Activated CD4-positive, alpha-beta T cell treated with anti-CD3 and anti-CD28 coated beads for 48 hours (primary cell): ENCODE measurements at regions not wholly inside any gene's neighbourhood (a gene's known extent, or its start where the extent isn't known, plus 50 kb on each side); places are given as distances from the start of the nearest gene placed in this dataset.

ENCODE experiments used
- DNase-seq: peaks from one replicate; pipeline ENCODE4 v3.0.0-alpha.2; 2020

DNA sequence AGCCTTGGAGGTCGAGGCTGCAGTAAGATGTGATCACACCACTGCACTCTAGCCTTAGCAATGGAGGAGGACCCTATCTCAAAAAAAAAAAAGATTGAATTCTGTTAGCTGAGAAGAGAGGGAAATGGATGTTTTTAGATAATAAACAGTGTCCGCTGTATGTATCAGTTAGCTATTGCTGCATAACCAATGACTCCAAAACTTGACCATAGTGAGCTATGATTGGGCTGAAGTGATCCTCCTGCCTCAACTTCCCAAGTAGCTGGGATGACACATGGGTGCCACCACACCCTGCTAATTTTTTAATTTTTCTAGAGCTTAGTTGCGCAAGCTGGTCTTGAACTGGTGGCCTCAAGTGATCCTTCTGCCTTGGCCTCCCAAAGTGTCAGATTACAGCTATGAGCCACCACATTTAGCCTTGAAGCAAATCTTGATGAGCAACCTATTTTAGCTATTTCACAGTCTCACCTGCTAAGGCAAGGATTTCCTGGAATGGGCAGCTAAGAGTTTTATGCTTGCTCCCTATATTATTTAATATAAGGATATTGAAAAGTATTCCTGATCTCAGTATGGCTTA is 68.3 kb upstream of the ATF7IP2 start:
- no peak for DNase-seq

- DNase-seq = no peak
These were observed 66.9 kb upstream of the ATF7IP2 start for GRCh38 chr16:10318798-10319500.

- no peak for DNase-seq
These were observed 64.2 kb upstream of the ATF7IP2 start for GRCh38 chr16:10321407-10322387.

DNA sequence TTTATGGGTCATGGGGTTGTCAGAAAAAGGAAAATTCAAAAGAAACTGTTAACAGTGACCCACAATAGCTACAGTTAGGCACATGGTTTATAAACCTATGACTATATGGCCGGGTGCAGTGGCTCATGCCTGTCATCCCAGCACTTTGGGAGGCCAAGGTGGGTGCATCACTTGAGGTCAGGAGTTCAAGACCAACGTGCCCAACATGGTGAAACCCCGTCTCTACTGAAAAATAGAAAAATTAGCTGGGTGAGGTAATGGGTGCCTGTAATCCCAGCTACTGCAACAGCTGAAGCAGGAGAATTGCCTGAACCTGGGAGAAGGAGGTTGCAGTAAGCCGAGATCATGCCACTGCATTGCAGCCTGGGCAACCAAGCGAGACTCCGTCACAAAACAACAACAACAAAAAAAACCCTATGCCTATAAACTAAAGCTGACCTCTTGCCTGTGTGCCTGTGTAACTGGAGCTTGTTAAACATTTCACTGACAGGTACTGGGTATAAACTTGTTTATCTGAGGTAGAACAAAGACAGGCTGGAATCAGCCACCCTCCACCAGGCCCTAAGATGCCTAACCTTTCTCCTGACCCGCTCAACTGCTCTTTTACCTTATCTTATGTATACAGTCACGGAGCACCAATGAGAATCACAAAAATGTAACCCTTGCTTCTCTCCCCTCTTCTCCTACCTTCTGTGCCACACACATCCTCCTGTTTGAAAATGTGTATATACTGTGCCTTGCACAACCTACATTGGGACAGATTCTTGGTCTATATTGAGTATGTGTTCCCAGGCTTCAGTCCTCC is 62.9 kb upstream of the ATF7IP2 start:
- no peak for DNase-seq

DNA sequence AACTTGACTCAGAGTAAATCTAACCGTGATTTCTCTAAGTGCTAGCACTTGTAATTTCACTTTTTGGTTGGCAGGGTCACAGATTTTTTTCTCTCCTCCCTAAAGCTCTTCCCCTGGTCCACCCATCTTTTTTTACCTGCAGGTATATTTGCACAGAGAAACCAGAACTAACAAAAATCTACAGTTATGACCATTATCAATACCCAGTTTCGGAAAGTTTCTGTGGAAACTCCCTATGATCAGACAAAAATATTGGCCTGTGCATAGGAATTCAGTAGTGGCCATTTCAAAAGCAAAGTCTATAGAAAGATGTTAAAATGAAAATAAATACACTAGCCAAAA is 62.4 kb upstream of the ATF7IP2 start:
- DNase-seq = no peak

- no peak for DNase-seq
These were observed 61.7 kb upstream of the ATF7IP2 start for GRCh38 chr16:10324210-10324609.

GRCh38 chr16:10325783-10326543 is 59.9 kb upstream of the ATF7IP2 start:
- no peak for DNase-seq

DNA sequence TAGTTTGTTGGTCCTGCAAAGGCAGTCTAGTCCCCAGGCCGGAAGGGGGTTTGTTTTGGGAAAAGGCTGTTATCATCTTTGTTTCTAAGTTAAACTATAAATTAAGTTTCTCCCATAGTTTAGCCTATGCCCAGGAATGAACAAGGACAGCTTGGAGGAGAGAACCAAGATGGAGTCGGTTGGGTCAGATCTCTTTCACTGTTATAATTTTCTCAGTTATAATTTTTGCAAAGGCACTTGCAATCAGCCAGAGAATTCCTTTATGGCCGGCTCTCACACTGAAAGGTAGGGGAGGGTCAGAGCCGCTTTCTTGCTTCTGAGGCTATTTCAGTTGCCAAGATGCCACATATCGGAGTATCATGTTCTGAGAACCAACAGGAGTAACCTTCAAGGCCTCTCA is 59.2 kb upstream of the ATF7IP2 start:
- no peak for DNase-seq

GRCh38 chr16:10328291-10328690 is 57.6 kb upstream of the ATF7IP2 start:
- DNase-seq = peak; percentile 7

DNA sequence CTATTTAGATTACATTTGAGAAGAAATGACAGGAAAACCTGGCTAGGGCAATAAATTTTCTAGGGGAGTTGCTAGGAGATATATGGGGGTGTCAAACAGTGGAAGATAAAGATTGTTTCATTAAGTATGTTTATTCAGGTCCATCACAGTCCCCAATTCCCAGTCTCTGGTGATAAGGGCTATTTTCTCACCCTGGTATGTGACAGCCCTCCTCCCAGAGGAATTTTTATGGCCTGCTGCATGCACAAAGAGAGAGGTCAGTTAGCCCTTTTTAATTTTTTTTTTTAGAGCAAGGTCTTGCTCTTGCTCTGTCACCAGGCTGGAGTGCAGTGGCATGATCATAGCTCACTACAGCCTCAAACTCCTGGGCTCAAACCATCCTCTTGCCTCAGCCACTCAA is 53.6 kb upstream of the ATF7IP2 start:
- DNase-seq = no peak

- no peak for DNase-seq
These were observed 53.1 kb upstream of the ATF7IP2 start for GRCh38 chr16:10332775-10333174.

DNA sequence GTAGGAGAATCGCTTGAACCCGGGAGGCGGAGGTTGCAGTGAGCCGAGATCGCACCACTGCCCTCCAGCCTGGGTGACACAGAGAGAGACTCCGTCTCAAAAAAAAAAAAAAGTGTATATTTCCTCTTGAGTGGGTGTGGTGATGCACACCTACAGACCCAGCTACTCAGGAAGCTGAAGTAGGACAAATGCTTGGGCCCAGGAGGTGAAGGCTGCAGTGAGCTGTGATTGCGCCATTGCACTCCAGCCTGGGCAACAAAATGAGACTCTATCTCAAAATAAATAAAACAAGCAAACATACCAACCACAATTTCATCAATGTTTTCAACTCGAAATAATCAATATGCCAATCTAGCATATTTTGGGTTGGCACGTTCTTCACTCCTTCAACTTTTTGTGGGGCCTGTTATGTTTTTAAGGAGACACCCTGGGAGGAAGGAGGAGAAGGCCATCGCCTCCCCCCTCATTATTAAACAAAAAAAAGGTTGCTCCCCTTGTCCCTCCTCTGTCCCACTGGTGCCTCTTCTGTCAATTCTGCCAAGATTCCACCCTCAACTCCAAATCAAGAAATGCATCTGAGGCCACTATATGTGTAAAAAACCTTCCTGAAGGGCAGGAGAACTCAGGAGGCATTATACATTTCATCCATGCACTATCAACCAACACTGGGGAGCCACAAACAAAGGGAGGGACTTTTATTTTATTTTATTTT is 52.4 kb upstream of the ATF7IP2 start:
- no peak for DNase-seq

DNA sequence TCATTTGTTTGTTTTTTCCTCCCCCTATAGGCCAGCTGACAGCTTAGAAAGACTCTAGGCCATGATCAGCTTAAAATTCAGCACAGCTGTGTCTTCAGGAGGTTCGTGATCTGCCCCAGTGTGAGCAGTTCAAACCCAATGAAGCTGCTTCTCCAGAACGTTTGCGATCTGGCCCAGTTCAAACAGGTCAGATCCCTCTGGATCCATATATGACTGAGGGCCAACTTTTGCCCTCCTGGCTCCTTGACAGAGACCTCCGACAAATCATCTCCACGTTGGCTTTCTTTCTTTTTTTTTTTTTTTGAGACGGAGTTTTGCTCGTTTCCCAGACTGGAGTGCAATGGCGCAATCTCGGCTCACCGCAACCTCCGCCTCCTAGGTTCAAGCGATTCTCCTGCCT is 50.2 kb upstream of the ATF7IP2 start:
- DNase-seq = no peak
